ENCODE measurements at regions not wholly inside any gene's neighbourhood (a gene's known extent, or its start where the extent isn't known, plus 50 kb on each side); places are given as distances from the start of the nearest gene placed in this dataset.

DNA sequence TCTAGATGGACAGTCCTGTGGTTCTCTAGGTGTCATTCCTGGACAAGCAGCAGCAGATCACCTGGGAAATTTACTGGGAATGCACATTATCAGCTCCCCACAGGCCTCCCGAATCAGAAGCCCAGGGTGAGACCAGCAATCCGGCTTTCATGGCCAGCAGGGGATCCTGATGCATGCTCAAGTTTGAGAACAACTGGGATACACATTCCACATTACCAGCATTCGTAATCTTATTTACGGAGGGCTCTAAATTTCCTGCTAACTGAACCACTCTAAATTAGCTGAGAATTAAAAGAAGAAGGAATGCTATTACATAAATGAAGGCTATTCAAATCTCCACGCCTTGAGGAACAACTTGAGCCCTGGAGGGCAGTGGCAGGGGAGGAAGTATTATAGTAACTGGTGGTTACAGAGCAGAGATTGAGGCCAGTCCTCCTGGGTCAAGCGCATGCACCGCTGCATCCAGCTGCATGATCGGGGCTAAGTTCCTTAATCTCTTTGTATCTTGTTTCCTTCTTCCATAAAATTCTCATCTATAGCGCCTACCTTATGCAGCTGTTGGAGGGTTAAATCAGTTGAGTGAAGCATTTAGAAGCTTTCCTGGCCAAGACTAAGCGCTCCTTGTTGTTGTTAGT, 403.7 kb downstream of the CDH26 start:
- Mint-ChIP-seq H3K9me3 (no peaks in the 10 kb centered on the region), H3K27me3 (no peaks in the 10 kb centered on the region), H3K4me1 (ENCODE audit: low read depth) (no peaks in the 10 kb centered on the region), H3K27ac (no peak overlapping the region), H3K4me3 (no peak overlapping the region), H3K36me3 (ENCODE audit: low read depth) (no peaks in the 10 kb centered on the region)
- DNase-seq (no peak), ATAC-seq (no peak)
- TF ChIP-seq, protein P1, sequence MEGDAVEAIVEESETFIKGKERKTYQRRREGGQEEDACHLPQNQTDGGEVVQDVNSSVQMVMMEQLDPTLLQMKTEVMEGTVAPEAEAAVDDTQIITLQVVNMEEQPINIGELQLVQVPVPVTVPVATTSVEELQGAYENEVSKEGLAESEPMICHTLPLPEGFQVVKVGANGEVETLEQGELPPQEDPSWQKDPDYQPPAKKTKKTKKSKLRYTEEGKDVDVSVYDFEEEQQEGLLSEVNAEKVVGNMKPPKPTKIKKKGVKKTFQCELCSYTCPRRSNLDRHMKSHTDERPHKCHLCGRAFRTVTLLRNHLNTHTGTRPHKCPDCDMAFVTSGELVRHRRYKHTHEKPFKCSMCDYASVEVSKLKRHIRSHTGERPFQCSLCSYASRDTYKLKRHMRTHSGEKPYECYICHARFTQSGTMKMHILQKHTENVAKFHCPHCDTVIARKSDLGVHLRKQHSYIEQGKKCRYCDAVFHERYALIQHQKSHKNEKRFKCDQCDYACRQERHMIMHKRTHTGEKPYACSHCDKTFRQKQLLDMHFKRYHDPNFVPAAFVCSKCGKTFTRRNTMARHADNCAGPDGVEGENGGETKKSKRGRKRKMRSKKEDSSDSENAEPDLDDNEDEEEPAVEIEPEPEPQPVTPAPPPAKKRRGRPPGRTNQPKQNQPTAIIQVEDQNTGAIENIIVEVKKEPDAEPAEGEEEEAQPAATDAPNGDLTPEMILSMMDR (IDR thresholded peaks at IDR 0.05), result no peak
- intact Hi-C loops (cut with micrococcal nuclease), result no loop called here
- POLR2A ChIA-PET, result no interaction called here
- CTCF ChIA-PET, result no interaction called here

DNA sequence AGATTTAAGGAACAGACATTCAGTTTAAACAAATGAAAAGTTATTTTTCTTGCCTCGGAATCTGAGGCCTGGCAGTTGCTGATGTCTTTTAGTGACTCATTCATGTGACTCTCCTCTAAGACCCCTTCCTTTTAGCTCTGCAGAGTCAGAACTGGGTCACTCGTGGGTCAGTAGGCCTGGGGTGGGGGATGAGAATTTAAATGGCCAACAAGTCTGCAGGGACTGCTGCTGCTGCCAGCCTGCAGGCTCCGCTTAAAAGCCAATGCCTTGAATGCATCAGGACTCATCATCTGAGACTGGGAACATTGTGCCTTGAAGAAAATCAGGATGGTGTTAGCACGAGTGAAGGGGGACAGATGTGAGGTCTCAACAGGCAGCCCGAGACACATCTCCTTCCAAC, 404.3 kb downstream of the CDH26 start:
- intact Hi-C loops (cut with micrococcal nuclease), result no loop called here
- ChIA-PET POLR2A (no interaction called here), CTCF (no interaction called here)
- no peaks in the 10 kb centered on the region for H3K4me1 Mint-ChIP-seq (ENCODE audit: low read depth)
- no peak overlapping the region for H3K4me3 Mint-ChIP-seq
- TF ChIP-seq, protein P1 (IDR thresholded peaks at IDR 0.05), result no peak
- no peak overlapping the region for H3K27ac Mint-ChIP-seq
- DNase-seq (no peak), ATAC-seq (no peak)
- no peaks in the 10 kb centered on the region for H3K27me3 Mint-ChIP-seq
- no peaks in the 10 kb centered on the region for H3K9me3 Mint-ChIP-seq
- no peaks in the 10 kb centered on the region for H3K36me3 Mint-ChIP-seq (ENCODE audit: low read depth)

- TF ChIP-seq, protein P1 (IDR thresholded peaks at IDR 0.05), result no peak
- H3K4me3 Mint-ChIP-seq, result no peak overlapping the region
- ChIA-PET CTCF (no interaction called here), POLR2A (no interaction called here)
- intact Hi-C loops (cut with micrococcal nuclease), result no loop called here
- no peaks in the 10 kb centered on the region for H3K27me3 Mint-ChIP-seq
- no peaks in the 10 kb centered on the region for H3K4me1 Mint-ChIP-seq (ENCODE audit: low read depth)
- no peak overlapping the region for H3K27ac Mint-ChIP-seq
- no peak for ATAC-seq
- H3K9me3 Mint-ChIP-seq, result no peaks in the 10 kb centered on the region
- no peak for DNase-seq
- no peaks in the 10 kb centered on the region for H3K36me3 Mint-ChIP-seq (ENCODE audit: low read depth)
These were observed 405.5 kb downstream of the CDH26 start for GRCh38 chr20:60363698-60364097.

DNA sequence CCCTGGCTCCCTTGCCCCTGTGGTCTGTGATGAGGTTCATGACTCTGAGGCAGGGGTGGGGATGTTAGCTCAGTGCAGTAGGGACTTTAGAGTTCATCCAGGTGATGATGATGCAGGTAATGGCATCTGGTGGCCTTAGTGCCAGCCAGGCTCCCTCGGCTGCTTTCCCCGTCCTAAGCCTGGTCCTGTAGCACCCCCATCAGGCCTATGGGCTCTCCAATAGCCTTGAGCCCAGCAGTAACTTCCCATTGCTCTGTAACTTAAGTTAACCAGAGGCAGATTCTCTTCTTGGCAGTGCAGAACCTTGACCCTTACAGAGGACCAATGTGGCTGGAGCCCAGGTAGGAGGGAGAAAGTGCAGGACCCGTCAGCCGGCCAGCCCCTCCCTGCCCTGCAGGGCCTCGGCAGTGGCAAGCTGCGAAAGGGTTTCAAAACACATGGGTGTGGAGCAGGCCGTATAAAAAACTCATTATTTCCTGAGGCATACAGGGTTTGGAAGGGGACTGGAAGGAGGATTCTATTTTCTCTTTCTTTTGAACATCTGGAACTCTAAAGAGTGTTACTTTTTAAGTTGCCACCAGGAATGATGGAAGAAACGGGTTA, 406.9 kb downstream of the CDH26 start:
- intact Hi-C loops (cut with micrococcal nuclease), result no loop called here
- Mint-ChIP-seq H3K4me3 (no peak overlapping the region), H3K4me1 (ENCODE audit: low read depth) (no peaks in the 10 kb centered on the region), H3K27me3 (no peaks in the 10 kb centered on the region), H3K9me3 (no peaks in the 10 kb centered on the region), H3K27ac (no peak overlapping the region), H3K36me3 (ENCODE audit: low read depth) (no peaks in the 10 kb centered on the region)
- ChIA-PET POLR2A (no interaction called here), CTCF (no interaction called here)
- no peak for ATAC-seq
- no peak for DNase-seq
- TF ChIP-seq, protein P1 (IDR thresholded peaks at IDR 0.05), result no peak

DNA sequence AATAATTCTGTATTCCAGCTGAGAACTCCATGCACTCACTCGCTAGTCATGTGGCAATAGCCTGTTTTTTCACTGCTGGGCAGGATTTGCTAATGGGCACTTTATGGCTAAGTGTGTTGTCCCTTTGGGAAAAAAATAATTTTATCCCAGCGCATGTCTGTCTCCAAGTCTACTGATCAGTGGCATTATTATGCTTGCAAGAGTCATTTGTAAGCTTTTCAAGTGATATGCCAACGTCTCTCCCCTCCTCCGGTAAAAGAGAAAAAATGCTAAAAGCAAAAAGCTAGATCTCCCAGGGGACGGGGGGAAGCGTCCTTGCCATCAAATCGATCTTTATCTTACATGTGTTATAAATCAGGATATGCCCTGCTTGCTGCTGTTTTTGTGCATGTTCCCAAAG, 407.7 kb downstream of the CDH26 start:
- TF ChIP-seq, protein P1 (IDR thresholded peaks at IDR 0.05), result no peak
- H3K4me1 Mint-ChIP-seq (ENCODE audit: low read depth), result no peaks in the 10 kb centered on the region
- no peaks in the 10 kb centered on the region for H3K9me3 Mint-ChIP-seq
- H3K27me3 Mint-ChIP-seq, result no peaks in the 10 kb centered on the region
- H3K36me3 Mint-ChIP-seq (ENCODE audit: low read depth), result no peaks in the 10 kb centered on the region
- H3K27ac Mint-ChIP-seq, result no peak overlapping the region
- ChIA-PET CTCF (no interaction called here), POLR2A (no interaction called here)
- intact Hi-C loops (cut with micrococcal nuclease), result no loop called here
- no peak for ATAC-seq
- DNase-seq, result no peak
- no peak overlapping the region for H3K4me3 Mint-ChIP-seq

Measured in activated CD8-positive, alpha-beta T cell treated with anti-CD3 and anti-CD28 coated beads for 36 hours (primary cell).